ENCODE measurements at regions not wholly inside any gene's neighbourhood (a gene's known extent, or its start where the extent isn't known, plus 50 kb on each side); places are given as distances from the start of the nearest gene placed in this dataset.

- H3K9me3 Mint-ChIP-seq, result no peaks in the 10 kb centered on the region
- H3K36me3 Mint-ChIP-seq (ENCODE audit: low read depth), result no peaks in the 10 kb centered on the region
- H3K4me3 Mint-ChIP-seq, result no peak overlapping the region
- peaks cover 14% of the 10 kb centered on the region for H3K4me1 Mint-ChIP-seq
- H3K27me3 Mint-ChIP-seq (ENCODE audit: low read depth), result peaks cover 25% of the 10 kb centered on the region
- TF ChIP-seq, protein P1, sequence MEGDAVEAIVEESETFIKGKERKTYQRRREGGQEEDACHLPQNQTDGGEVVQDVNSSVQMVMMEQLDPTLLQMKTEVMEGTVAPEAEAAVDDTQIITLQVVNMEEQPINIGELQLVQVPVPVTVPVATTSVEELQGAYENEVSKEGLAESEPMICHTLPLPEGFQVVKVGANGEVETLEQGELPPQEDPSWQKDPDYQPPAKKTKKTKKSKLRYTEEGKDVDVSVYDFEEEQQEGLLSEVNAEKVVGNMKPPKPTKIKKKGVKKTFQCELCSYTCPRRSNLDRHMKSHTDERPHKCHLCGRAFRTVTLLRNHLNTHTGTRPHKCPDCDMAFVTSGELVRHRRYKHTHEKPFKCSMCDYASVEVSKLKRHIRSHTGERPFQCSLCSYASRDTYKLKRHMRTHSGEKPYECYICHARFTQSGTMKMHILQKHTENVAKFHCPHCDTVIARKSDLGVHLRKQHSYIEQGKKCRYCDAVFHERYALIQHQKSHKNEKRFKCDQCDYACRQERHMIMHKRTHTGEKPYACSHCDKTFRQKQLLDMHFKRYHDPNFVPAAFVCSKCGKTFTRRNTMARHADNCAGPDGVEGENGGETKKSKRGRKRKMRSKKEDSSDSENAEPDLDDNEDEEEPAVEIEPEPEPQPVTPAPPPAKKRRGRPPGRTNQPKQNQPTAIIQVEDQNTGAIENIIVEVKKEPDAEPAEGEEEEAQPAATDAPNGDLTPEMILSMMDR (IDR thresholded peaks at IDR 0.05; ENCODE audit: unreplicated experiment in 3 of 3), result no peak
- no peak overlapping the region for H3K27ac Mint-ChIP-seq
Measured at GRCh38 chr1:201598973-201599372, 60.0 kb downstream of the NAV1 start.

DNA sequence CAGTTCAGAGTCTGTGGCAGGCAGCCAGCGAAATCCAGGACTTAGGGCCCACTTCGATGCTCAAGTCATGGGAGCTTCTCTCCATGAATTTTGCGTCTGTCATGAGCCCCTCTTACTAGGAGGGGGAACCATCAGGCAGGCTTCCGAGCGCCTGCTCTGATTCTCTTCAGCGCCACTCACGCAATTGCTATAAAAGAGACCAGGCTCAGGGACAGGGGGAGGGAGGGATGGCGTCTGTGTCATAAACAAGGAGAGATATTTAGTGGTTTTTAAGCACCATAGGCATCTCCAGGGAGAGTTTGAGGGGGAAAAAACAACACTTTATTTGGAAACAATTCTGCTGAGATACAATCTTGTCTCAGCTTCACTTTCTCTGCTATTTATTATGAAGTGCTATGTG lies 60.6 kb downstream of the NAV1 start:
- H3K4me3 Mint-ChIP-seq, result no peak overlapping the region
- H3K4me1 Mint-ChIP-seq, result peaks cover 12% of the 10 kb centered on the region
- H3K27me3 Mint-ChIP-seq (ENCODE audit: low read depth), result peaks cover 26% of the 10 kb centered on the region
- no peaks in the 10 kb centered on the region for H3K36me3 Mint-ChIP-seq (ENCODE audit: low read depth)
- no peaks in the 10 kb centered on the region for H3K9me3 Mint-ChIP-seq
- TF ChIP-seq, protein P1 (IDR thresholded peaks at IDR 0.05; ENCODE audit: unreplicated experiment in 3 of 3), result no peak
- no peak overlapping the region for H3K27ac Mint-ChIP-seq

DNA sequence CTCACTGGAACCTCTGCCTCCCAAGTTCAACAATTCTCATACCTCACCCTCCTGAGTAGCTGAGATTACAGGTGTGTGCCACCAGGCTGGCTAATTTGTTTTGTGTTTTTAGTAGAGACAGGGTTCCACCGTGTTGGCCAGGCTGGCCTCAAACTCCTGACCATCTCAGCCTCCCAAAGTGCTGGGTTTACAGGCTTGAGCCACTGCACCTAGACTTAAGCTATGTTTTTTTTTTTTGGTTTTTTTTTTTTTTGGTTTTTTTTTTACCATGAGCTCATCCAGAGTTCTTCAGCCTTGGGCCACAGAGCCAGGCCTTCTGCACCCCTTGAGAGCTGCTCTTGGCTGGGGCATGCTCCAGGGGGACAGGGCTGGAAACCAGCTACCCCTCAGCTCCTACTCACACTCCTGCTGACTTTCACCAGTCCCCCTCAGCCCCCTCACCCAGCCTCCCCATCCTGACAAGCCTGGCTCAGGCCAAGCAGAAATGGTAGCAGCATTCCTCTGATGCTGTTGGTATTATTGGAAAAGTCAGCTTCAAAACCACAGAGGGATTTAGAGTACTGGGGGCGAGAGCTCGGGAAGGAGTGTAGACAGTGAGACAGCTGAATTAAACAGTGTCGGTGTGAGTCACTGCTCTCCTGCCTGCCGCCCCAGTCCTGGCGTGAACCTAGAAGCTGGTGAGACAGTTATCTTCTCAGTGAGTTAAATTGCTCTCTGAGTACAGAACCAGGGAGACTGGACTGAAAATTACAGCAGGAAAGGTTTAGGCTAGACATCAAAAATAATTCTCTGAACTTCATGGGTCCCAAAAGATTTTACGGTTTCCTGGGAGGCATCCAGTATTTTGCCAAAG lies 63.7 kb downstream of the NAV1 start:
- Mint-ChIP-seq H3K4me1 (peaks cover 4% of the 10 kb centered on the region), H3K9me3 (no peaks in the 10 kb centered on the region), H3K4me3 (no peak overlapping the region), H3K36me3 (ENCODE audit: low read depth) (no peaks in the 10 kb centered on the region), H3K27me3 (ENCODE audit: low read depth) (peaks cover 34% of the 10 kb centered on the region), H3K27ac (no peak overlapping the region)
- TF ChIP-seq, protein P1 (IDR thresholded peaks at IDR 0.05; ENCODE audit: unreplicated experiment in 3 of 3), result no peak

DNA sequence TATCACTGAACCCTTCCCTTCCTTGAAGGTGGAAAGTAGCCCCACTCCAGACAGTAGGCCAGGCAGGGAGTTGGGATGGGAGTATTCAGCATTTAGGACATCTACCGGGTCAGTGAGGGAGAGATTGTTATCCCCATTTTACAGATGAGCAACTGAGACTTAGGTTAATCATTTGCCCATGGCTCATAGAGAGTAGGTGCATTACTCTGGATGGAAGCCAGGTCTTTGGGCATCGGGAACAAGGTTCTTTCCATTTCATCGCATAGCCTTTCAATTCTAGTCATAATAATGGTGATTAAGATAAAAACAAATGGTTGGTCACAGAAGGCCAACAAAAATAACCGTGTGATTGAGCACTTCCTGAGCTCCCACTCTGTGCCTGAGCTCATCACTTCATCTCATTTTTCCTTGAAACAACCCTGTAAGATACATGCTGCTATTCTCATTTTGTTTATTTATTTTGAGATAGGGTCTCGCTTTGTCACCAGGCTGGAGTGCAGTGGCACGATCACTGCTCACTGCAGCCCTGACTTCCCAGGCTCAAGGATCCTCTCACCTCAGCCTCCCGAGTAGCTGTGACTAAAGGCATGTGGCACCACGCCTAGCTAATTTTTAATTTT lies 64.8 kb downstream of the NAV1 start:
- H3K36me3 Mint-ChIP-seq (ENCODE audit: low read depth), result no peaks in the 10 kb centered on the region
- TF ChIP-seq, protein P1 (IDR thresholded peaks at IDR 0.05; ENCODE audit: unreplicated experiment in 3 of 3), result no peak
- H3K4me3 Mint-ChIP-seq, result no peak overlapping the region
- H3K27me3 Mint-ChIP-seq (ENCODE audit: low read depth), result peaks cover 34% of the 10 kb centered on the region
- peaks cover 4% of the 10 kb centered on the region for H3K4me1 Mint-ChIP-seq
- H3K27ac Mint-ChIP-seq, result no peak overlapping the region
- no peaks in the 10 kb centered on the region for H3K9me3 Mint-ChIP-seq

- Mint-ChIP-seq H3K9me3 (no peaks in the 10 kb centered on the region), H3K4me1 (peaks cover 13% of the 10 kb centered on the region), H3K27ac (no peak overlapping the region), H3K4me3 (no peak overlapping the region), H3K27me3 (ENCODE audit: low read depth) (peaks cover 29% of the 10 kb centered on the region), H3K36me3 (ENCODE audit: low read depth) (no peaks in the 10 kb centered on the region)
- TF ChIP-seq, protein P1 (IDR thresholded peaks at IDR 0.05; ENCODE audit: unreplicated experiment in 3 of 3), result no peak
Measured at GRCh38 chr1:201605385-201606010, 66.6 kb downstream of the NAV1 start.
